HG03064 (cell line): ENCODE measurements at regions not wholly inside any gene's neighbourhood (a gene's known extent, or its start where the extent isn't known, plus 50 kb on each side); places are given as distances from the start of the nearest gene placed in this dataset.

ENCODE experiments used
- ATAC-seq: cut with Tn5 transposase; IDR thresholded peaks from one replicate; pipeline ENCODE4 v1.9.1; 2021; ENCODE audit warnings: low read depth; ENCODE audit not compliant: unreplicated experiment

DNA sequence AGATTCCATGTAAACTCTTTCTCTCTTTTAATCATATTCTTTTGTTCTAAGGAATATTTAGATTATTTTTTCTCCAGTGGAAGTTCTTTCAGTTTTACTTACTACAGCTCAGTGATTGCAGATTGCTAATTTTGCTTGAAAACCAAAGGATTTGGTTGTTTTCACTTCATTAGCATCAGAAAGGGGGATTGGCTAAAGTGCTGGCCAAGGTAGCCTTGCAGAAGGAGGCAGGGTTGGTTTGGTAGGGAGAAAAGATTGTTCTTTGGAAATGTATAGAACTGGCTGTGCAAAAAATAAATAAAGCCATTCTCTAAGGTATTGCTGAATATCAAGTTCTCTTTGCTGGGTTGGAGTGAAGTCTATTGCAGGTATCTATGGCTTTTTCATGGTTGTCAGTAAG, 92.6 kb downstream of the FAT3 start:
- no peak for ATAC-seq

DNA sequence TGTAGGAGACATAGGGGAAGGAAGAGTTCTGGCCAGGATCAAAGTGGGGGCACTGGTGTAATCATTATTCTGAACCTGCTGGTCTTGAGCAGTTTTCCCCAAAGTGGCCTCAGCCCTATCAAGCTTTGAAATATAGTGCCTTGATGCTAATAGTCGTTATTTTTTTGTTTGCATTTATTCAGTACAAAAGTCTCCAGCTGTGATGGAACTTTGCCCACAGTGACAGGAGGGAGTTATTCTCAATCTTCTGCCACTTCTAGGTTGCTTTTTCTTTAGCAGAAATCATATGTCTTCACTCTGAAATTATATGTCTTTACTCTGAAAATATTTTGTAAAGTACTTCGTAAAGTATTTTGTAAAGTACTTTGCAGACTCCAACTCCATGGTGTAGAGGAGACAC, 93.1 kb downstream of the FAT3 start:
- ATAC-seq, result no peak

DNA sequence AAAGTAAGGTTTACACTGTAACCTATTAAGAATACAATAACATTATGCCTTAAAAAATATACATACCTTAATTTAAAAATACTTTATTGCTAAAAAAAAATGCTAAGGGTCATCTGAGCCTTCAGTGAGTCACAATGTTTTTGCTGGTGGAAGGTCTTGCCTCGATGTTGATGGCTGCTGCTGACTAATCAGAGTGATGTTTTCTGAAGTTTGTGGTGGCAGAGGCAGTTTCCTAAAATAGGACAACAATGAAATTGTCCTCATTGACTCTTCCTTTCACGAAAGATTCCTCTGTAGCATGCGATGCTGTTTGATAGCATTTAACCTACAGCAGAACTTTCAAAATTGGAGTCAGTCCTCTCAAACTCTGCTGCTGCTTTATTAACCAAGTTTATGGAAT, 97.6 kb downstream of the FAT3 start:
- ATAC-seq, result no peak

GRCh38 chr11:92324890-92325289, 100.3 kb downstream of the FAT3 start:
- ATAC-seq, result no peak

DNA sequence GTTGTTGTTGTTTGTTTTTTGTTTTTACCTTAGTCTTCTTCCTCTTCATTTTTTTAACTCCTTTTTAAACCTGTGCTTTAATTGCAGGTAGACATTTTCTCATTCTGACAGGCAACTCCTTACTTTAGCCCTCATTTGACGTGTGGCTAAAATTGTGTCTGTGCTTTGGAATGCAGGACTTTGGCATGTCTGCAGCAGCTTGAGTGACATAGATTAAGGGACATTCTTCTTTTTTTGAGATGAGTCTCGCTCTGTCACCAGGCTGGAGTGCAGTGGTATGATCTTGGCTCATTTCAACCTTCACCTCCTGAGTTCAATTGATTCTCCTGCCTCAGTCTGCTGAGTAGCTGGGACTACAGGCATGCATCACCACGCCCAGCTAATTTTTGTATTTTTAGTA, 100.8 kb downstream of the FAT3 start:
- no peak for ATAC-seq

- ATAC-seq, result no peak
Observed at GRCh38 chr11:92329137-92329536, 104.5 kb downstream of the FAT3 start.

DNA sequence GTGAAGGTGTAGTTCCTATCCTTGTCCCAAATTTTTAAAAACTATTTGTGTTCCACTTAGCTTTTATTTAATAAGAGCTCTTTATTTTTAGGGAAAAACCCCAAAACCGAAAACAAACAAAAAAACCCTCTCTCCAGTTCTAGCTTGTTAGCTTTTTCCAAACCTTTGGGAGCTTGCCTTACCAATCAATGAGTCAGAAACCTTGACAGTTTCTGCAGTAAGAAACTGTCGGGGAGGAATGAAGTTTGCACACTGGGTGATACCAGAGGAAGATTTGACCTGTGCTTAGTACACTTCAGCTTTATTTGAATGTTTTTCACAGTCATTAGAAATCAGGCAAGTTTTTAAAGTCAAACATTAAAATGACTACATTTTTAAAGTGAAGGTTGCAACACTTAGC, 105.0 kb downstream of the FAT3 start:
- no peak for ATAC-seq

DNA sequence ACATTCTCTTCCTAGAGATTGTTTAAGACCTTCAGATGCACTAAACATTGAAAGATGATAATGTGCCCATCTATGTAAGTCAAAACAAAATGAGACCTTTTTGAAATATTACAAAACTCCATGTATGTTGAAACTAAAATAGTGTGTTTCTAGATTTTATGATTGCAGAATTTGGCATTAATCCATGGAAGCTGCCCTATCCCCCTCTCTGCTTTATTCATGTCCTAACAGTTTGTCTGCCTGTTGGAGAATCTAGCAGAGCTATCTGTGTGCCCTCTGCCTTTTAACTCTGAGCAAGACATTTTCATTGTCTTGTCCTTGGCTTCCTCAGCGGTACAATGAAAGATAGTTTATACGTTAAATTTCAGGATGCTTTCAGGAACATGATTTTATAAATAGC, 105.5 kb downstream of the FAT3 start:
- ATAC-seq, result no peak

GRCh38 chr11:92332986-92333385, 108.4 kb downstream of the FAT3 start:
- no peak for ATAC-seq

DNA sequence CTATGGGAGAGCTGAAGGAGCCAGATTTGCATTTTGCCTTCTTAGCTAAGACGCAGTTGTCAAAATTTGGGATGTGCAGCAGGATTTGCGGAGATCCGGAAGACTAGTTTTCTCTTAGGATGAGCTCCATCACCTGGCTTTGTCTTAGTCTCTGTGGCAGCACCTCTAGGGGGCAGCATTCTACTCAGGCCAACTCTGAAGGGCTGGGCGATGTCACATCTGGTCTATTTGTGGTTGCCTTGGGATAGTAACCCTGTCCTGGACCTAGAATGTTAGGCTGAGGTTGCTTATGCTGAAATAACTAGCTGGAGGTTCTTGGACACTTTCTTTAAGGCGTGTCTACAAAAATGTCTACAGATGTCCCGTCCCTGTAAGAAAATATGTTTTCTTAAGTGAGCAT, 116.2 kb downstream of the FAT3 start:
- ATAC-seq, result no peak

- no peak for ATAC-seq
Observed at GRCh38 chr11:92342034-92342720, 117.6 kb downstream of the FAT3 start.

DNA sequence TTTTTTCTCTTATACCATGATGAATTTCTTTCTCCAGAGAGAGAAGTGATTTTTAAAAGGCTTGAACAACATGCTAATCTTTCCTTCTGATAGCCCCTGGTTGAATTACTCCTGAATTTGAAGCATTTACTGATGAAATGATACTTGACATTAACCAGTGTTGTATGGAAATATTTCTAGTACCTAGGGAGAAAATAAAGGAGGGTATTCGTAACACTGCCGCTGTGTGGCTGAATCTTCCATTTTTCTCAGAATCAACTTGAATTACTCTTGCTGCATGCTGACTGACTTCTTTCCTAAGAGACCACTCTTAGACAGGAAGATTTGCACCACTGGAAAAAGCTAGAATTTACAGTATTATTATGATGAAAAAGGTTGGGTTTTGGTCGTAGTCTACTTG, 118.3 kb downstream of the FAT3 start:
- ATAC-seq, result no peak

GRCh38 chr11:92346220-92346619, 121.6 kb downstream of the FAT3 start:
- no peak for ATAC-seq

GRCh38 chr11:92347454-92347853, 122.8 kb downstream of the FAT3 start:
- ATAC-seq, result no peak

- ATAC-seq, result no peak
Observed at GRCh38 chr11:92349486-92350156, 125.0 kb downstream of the FAT3 start.

- no peak for ATAC-seq
Observed at GRCh38 chr11:92357344-92357743, 132.7 kb downstream of the FAT3 start.

- no peak for ATAC-seq
Observed at GRCh38 chr11:92357841-92358240, 133.2 kb downstream of the FAT3 start.

GRCh38 chr11:92361551-92361950, 136.9 kb downstream of the FAT3 start:
- no peak for ATAC-seq

DNA sequence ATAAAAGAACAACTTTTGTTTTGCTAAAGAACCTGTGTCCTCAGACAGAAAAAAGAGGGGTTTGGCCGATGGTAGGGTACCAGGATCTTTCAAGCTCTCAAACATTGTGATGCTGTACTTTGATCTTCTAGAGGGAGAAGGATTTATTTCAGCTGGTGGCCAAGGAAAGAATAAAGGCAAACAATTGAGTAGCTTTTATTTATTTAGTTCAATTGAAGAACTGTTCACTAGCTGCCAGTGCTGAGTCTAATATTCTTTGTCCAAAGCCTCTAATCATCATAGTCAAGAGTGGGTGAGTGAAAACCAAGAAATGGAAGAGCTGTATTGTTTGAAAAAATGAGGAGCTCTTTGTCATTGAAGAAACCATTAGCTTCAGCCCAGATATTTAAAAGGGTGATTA, 138.4 kb downstream of the FAT3 start:
- ATAC-seq, result no peak

DNA sequence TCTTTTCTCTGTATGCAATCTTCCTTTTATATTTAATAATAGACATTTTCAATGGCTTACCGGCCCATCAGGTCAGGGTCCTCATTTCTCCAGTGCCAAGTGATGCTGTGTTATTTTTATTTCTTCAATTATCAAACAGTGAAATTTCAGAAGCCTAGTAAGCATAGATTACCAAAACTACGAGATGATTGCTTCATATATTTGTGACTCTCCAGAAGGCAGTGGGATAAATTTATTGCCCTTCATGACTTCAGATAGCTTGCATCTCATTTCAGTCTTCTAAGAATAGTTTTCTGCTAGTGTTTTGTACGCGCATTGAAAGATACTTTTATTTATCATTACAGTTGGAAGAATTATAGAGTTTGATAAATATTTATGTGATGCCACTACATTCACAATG, 139.6 kb downstream of the FAT3 start:
- no peak for ATAC-seq

DNA sequence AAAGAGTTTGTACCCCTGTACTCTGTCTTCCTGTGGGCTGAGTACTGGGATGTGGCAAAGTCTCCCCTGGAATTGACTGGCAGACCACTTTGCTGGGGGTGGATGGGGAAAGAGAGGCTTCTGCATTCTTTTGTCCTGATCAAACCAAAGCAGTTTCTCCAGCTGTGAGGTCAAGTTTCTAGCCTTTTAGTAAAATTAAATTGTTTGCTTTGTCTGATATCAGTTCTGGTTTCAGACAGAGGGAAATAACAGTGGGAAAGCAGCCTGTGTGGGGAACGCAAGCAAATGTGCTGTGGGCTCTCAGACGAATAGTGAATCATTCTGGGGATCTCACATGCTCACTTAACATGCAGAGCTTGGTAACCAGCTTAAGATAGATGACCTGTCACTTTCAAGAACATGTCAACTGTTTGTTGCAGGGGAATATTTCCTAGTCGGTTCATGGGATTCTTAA, 151.6 kb downstream of the FAT3 start:
- ATAC-seq, result no peak

DNA sequence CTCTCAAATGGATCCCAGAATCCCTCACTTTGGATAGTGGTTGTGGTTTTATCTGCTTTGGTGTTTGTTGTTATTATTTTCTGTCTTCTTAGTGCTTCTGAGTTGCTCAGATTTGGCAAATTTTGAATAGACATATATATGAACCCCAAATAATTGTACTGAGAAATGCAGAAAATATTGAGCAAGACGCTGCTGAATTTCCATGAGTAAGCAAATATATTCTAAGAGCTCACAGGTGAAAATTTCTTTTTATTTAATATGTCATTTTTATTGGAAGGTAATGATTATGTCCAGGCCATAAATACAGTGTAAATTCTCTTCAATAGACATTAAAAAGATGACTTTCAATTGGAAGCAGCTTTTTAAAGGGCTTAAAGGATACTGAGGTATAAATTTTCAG, 152.1 kb downstream of the FAT3 start:
- ATAC-seq, result no peak
